PC-9 (cell line): ENCODE measurements at regions not wholly inside any gene's neighbourhood (a gene's known extent, or its start where the extent isn't known, plus 50 kb on each side); places are given as distances from the start of the nearest gene placed in this dataset.

Experiments
- BruUV-seq: library from RNA; stranded (reverse); fragments of 400-500 nt; replicated peaks from 2 replicates; lab custom pipeline; 2021; lab: Mats Ljungman, UMichigan
- CTCF ChIA-PET: fragments of 300-600 bp; sonication (Branson Sonifier 250); formaldehyde crosslinking; loops from one replicate; lab custom pipeline; 2022; ENCODE audit warnings: antibody characterized with exemption; lab: Charles Lee
- POLR2A ChIA-PET: fragments of 300-600 bp; sonication (Branson Sonifier 250); formaldehyde crosslinking; loops from one replicate; lab custom pipeline; 2022; ENCODE audit warnings: antibody characterized with exemption; ENCODE audit not compliant: unreplicated experiment; lab: Charles Lee
- DNase-seq, 2 experiments: peaks; one replicate each; pipeline versions ENCODE4 v3.0.0 to v3.0.0-alpha.2; 2015 to 2022; ENCODE audit warnings: mixed read lengths in 1 of 2
- H2AFZ ChIP-seq: fragments of 200-600 bp; sonication (generic); 2 replicates; pipeline ENCODE4 v1.8.1; 2017; ENCODE audit warnings: antibody characterized with exemption
- H3F3A ChIP-seq: fragments of 200-600 bp; sonication (generic); 2 replicates; pipeline ENCODE4 v1.8.1; 2017; ENCODE audit warnings: antibody characterized with exemption, mild to moderate bottlenecking, low read depth; ENCODE audit not compliant: insufficient read depth
- H3K27ac ChIP-seq: fragments of 200-600 bp; sonication (generic); 2 replicates; pipeline ENCODE4 v1.6.1; 2016; ENCODE audit warnings: mixed run types
- H3K27me3 ChIP-seq: fragments of 200-600 bp; sonication (generic); 2 replicates; pipeline ENCODE4 v1.6.1; 2016; ENCODE audit warnings: low read depth, mixed run types; ENCODE audit not compliant: insufficient read depth
- H3K36me3 ChIP-seq: fragments of 200-600 bp; sonication (generic); 2 replicates; pipeline ENCODE4 v1.6.1; 2016; ENCODE audit warnings: low read depth, mixed run types
- H3K4me1 ChIP-seq: fragments of 200-600 bp; sonication (generic); replicated peaks from 2 replicates; pipeline ENCODE4 v1.6.1; 2016; ENCODE audit warnings: mixed run types; ENCODE audit not compliant: insufficient read depth
- H3K4me2 ChIP-seq: fragments of 200-600 bp; sonication (generic); 2 replicates; pipeline ENCODE4 v1.6.1; 2017; ENCODE audit warnings: mixed run types
- H3K4me3 ChIP-seq: fragments of 200-600 bp; sonication (generic); 2 replicates; pipeline ENCODE4 v1.6.1; 2016; ENCODE audit warnings: mixed run types
- H3K79me2 ChIP-seq: fragments of 200-600 bp; sonication (generic); 2 replicates; pipeline ENCODE4 v1.6.1; 2017; ENCODE audit warnings: low read depth, mixed run types
- H3K9me2 ChIP-seq: fragments of 200-600 bp; sonication (generic); 2 replicates; pipeline ENCODE4 v1.8.1; 2017; ENCODE audit warnings: mild to moderate bottlenecking; ENCODE audit not compliant: insufficient read depth
- H3K9me3 ChIP-seq: fragments of 200-600 bp; sonication (generic); 2 replicates; pipeline ENCODE4 v1.8.1; 2016; ENCODE audit warnings: low read depth; ENCODE audit not compliant: insufficient read depth
- H4K20me1 ChIP-seq: fragments of 200-600 bp; sonication (generic); 2 replicates; pipeline ENCODE4 v1.8.1; 2017; ENCODE audit not compliant: insufficient read depth
- EZH2 ChIP-seq: fragments of 200-600 bp; sonication (generic); IDR thresholded peaks from 2 replicates; pipeline ENCODE4 v1.8.0; 2017; ENCODE audit warnings: antibody characterized with exemption, low read depth
- intact Hi-C: fragments of 100-400 bp; cut with micrococcal nuclease; formaldehyde crosslinking; loops from one replicate; pipeline ENCODE4 v1.10.0; 2022; ENCODE audit not compliant: unreplicated experiment
- TF ChIP-seq, protein P1 (sequence below): fragments of 200-600 bp; sonication (generic); conservative IDR thresholded peaks from 2 replicates; pipeline ENCODE4 v1.6.1; 2017; ENCODE audit warnings: mixed run types, antibody characterized with exemption, mild to moderate bottlenecking, moderate library complexity

DNA sequence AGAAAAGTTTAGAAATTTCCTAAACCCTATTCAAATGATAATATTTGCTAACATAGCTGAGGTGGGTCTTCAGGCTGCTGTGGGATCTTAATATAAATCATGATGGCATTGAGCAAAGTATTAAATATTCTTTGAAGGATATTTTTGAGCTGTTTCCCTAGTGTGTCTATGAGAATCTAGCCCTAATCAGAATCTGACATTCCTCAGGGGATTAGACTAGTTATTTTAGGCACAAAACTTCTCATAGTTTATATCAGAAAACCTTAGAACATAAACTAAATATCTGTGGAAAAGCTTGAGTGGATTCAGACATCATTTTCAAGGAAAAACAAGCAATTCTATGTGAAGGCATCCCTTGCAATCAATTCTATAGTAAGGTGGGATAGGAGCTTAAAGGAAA lies 594.5 kb downstream of the RFPL4B start:
- TF ChIP-seq EZH2, result no peak
- TF ChIP-seq, protein P1, sequence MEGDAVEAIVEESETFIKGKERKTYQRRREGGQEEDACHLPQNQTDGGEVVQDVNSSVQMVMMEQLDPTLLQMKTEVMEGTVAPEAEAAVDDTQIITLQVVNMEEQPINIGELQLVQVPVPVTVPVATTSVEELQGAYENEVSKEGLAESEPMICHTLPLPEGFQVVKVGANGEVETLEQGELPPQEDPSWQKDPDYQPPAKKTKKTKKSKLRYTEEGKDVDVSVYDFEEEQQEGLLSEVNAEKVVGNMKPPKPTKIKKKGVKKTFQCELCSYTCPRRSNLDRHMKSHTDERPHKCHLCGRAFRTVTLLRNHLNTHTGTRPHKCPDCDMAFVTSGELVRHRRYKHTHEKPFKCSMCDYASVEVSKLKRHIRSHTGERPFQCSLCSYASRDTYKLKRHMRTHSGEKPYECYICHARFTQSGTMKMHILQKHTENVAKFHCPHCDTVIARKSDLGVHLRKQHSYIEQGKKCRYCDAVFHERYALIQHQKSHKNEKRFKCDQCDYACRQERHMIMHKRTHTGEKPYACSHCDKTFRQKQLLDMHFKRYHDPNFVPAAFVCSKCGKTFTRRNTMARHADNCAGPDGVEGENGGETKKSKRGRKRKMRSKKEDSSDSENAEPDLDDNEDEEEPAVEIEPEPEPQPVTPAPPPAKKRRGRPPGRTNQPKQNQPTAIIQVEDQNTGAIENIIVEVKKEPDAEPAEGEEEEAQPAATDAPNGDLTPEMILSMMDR, result no peak
- Histone ChIP-seq H3K4me2 (no peak overlapping the region), H3K4me1 (no peaks in the 10 kb centered on the region; the same call in 1 of the 2 replicates), H2AFZ (no peak overlapping the region), H4K20me1 (no peaks in the 10 kb centered on the region), H3K27ac (no peak overlapping the region), H3K4me3 (no peak overlapping the region), H3K9me2 (no peaks in the 10 kb centered on the region), H3K9me3 (no peaks in the 10 kb centered on the region), H3F3A (no peaks in the 10 kb centered on the region), H3K36me3 (no peaks in the 10 kb centered on the region), H3K27me3 (no peaks in the 10 kb centered on the region), H3K79me2 (no peaks in the 10 kb centered on the region)
- ChIA-PET POLR2A (no interaction called here), CTCF (no interaction called here)
- no TSS peak for BruUV-seq
- DNase-seq, result no peak
- intact Hi-C loops, result no loop called here

DNA sequence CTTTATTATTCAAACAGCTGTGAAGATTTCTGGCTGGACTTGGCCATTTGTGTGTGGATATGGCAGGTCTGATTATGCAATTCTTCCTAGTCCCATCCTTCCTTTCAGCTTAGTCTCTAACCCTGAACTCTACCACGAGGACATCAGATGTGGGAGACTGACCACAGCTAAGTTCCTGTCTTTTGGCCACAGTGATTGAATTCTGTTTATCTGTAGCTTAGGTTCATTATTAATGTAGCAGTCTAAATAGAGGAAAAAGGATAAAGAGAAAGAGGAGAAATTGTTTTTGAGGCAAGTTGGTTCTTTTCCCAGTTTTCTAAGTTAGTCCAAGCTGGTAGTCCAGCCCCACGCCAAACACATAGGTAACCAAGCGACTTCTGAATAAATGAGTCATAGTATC lies 598.9 kb downstream of the RFPL4B start:
- H4K20me1 ChIP-seq, result no peaks in the 10 kb centered on the region
- ChIA-PET POLR2A (no interaction called here), CTCF (no interaction called here)
- H3K9me3 ChIP-seq, result no peaks in the 10 kb centered on the region
- no peak for DNase-seq
- TF ChIP-seq EZH2, result no peak
- TF ChIP-seq, protein P1, result no peak
- no peaks in the 10 kb centered on the region for H3K9me2 ChIP-seq
- no peak overlapping the region for H3K4me3 ChIP-seq
- no peaks in the 10 kb centered on the region for H3K36me3 ChIP-seq
- no TSS peak for BruUV-seq
- H3K79me2 ChIP-seq, result no peaks in the 10 kb centered on the region
- no peaks in the 10 kb centered on the region for H3K4me1 ChIP-seq
- H3F3A ChIP-seq, result no peaks in the 10 kb centered on the region
- H3K27me3 ChIP-seq, result no peaks in the 10 kb centered on the region
- H3K27ac ChIP-seq, result no peak overlapping the region
- H2AFZ ChIP-seq, result no peak overlapping the region
- intact Hi-C loops, result no loop called here
- no peak overlapping the region for H3K4me2 ChIP-seq

DNA sequence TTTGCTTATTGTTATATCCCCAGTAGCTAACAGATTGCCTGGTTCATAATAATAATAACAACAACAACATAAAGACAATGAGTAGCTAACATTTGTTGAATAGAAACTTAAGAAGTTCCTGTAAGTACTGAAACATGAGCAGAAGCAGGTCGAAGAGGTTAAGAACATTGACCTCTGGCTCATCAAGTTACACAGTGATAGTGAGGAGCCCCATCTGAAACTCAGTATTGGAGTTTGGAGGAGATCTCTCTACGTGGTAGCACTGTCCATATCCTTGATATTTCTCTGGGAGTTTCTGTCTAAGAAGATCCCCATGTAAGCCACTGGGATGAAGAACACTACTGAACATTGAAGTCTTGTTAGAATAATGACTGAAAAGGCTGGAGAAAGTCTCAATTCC lies 600.4 kb downstream of the RFPL4B start:
- CTCF ChIA-PET, result no interaction called here
- no peaks in the 10 kb centered on the region; the same call in 1 of the 2 replicates for H3K9me3 ChIP-seq
- intact Hi-C loops, result no loop called here

More for the DNA sequence above, 600.4 kb downstream of the RFPL4B start:
- Histone ChIP-seq H3K27ac (no peak overlapping the region), H3K79me2 (no peaks in the 10 kb centered on the region), H3K9me2 (no peaks in the 10 kb centered on the region), H3K4me2 (no peak overlapping the region), H3K27me3 (no peaks in the 10 kb centered on the region), H3K4me3 (no peak overlapping the region), H3K4me1 (no peaks in the 10 kb centered on the region; the same call in 1 of the 2 replicates), H4K20me1 (no peaks in the 10 kb centered on the region), H3K36me3 (no peaks in the 10 kb centered on the region), H3F3A (no peaks in the 10 kb centered on the region), H2AFZ (no peak overlapping the region)
- TF ChIP-seq EZH2, result no peak
- TF ChIP-seq, protein P1, result no peak
- DNase-seq, result no peak
- POLR2A ChIA-PET, result no interaction called here
- no TSS peak for BruUV-seq
